SK-N-MC (cell line): ENCODE measurements at regions not wholly inside any gene's neighbourhood (a gene's known extent, or its start where the extent isn't known, plus 50 kb on each side); places are given as distances from the start of the nearest gene placed in this dataset.
"Not testable (repeated sequence)": the region's sequence is repeated elsewhere in the genome, so short reads cannot be mapped to it uniquely, and the experiment has no call there.

Source experiments
- EZH2 ChIP-seq: fragments of 200-600 bp; sonication (generic); IDR thresholded peaks from one replicate; pipeline ENCODE4 v1.6.1; 2017; ENCODE audit warnings: antibody characterized with exemption
- POLR2AphosphoS5 ChIP-seq: IDR thresholded peaks from 2 replicates; pipeline ENCODE4 v1.6.1; 2012; ENCODE audit warnings: mild to moderate bottlenecking, low read depth, low read length, borderline replicate concordance

GRCh38 chr2:142284336-142284735, 153.5 kb upstream of the LRP1B start:
- not testable (repeated sequence) for TF ChIP-seq POLR2AphosphoS5, EZH2
